ENCODE measurements at regions not wholly inside any gene's neighbourhood (a gene's known extent, or its start where the extent isn't known, plus 50 kb on each side); places are given as distances from the start of the nearest gene placed in this dataset.

DNA sequence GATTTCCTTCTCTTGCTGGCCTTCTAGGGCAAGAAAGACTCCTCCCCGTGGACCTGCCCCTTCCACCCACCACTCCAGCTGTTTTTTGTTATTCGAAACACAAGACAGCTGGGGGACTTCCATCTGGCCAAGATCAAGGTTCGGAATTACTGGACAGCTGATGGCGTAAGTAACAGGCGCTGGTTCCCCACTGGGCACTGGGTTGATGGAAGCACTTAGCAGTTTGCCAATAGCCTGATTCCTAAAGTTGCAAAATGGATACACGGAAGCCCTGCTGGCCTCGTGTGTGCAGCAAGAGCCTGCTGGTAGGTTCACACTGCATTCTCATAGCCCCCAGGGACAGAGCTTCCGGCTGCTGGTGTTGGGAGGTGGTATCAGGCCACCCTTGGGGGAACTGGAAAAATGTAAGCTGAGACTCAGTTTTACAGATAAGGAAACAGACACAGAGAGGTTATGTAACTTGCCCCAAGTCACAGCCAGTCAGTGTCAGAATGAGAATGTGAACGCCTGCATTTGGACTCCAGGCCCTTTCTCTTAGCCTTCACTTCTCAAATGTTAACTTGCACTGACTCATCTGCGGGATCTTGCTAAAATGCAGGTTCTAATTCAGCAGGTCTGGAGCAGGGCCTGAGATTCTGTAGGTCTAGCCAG is 171.7 kb downstream of the KATNIP start:
- TF ChIP-seq ZBTB7A (IDR thresholded peaks at IDR 0.05; ENCODE audit: low read depth): no peak
- TF ChIP-seq EGR1 (IDR thresholded peaks at IDR 0.05): no peak
- no peak for TF ChIP-seq CEBPB (IDR thresholded peaks at IDR 0.05)
- TF ChIP-seq TCF12 (IDR thresholded peaks at IDR 0.05; ENCODE audit: low read depth): no peak
- TF ChIP-seq CREB1 (IDR thresholded peaks at IDR 0.05; ENCODE audit: low read depth): no peak
- no peak for TF ChIP-seq FOXM1 (IDR thresholded peaks at IDR 0.05; ENCODE audit: borderline replicate concordance, low read depth)
- TF ChIP-seq MAX (IDR thresholded peaks at IDR 0.05): no peak
- no peak for TF ChIP-seq NFIC (IDR thresholded peaks at IDR 0.05)
- no peak for TF ChIP-seq RAD21 (IDR thresholded peaks at IDR 0.05; ENCODE audit: low read depth)
- TF ChIP-seq, protein P1, sequence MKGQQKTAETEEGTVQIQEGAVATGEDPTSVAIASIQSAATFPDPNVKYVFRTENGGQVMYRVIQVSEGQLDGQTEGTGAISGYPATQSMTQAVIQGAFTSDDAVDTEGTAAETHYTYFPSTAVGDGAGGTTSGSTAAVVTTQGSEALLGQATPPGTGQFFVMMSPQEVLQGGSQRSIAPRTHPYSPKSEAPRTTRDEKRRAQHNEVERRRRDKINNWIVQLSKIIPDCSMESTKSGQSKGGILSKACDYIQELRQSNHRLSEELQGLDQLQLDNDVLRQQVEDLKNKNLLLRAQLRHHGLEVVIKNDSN (IDR thresholded peaks at IDR 0.05): no peak
- no peak for TF ChIP-seq REST (IDR thresholded peaks at IDR 0.05; ENCODE audit: low read depth)
- no peak for TF ChIP-seq EP300 (IDR thresholded peaks at IDR 0.05; ENCODE audit: borderline replicate concordance)
- TF ChIP-seq YY1 (IDR thresholded peaks at IDR 0.05; ENCODE audit: low read depth): no peak
- TF ChIP-seq TEAD4 (IDR thresholded peaks at IDR 0.05): no peak
- TF ChIP-seq TAF1 (IDR thresholded peaks at IDR 0.05; ENCODE audit: low read depth): no peak

DNA sequence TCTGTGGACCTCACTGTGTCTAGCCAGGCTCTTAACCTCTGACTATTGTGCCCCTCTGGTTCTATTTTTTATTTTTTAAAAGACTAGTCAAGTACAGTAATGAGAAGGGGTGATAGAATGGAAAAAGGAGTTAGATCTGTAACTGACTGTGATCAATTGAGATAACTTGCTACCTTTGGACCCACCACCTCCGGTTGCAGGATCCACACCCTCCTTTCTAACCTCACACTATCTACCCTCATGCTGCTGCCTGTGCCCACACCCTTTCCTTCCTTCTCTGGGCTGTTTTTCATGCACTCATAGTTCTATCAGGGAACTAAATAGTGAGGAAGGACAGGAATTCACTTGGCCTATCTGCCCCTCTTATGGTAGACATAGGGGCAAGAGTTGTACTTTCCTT is 172.3 kb downstream of the KATNIP start:
- TF ChIP-seq RAD21 (IDR thresholded peaks at IDR 0.05; ENCODE audit: low read depth): no peak
- TF ChIP-seq FOXM1 (IDR thresholded peaks at IDR 0.05; ENCODE audit: borderline replicate concordance, low read depth): no peak
- TF ChIP-seq TEAD4 (IDR thresholded peaks at IDR 0.05): no peak
- TF ChIP-seq MAX (IDR thresholded peaks at IDR 0.05): no peak
- no peak for TF ChIP-seq EP300 (IDR thresholded peaks at IDR 0.05; ENCODE audit: borderline replicate concordance)
- no peak for TF ChIP-seq YY1 (IDR thresholded peaks at IDR 0.05; ENCODE audit: low read depth)
- no peak for TF ChIP-seq TCF12 (IDR thresholded peaks at IDR 0.05; ENCODE audit: low read depth)
- no peak for TF ChIP-seq CREB1 (IDR thresholded peaks at IDR 0.05; ENCODE audit: low read depth)
- TF ChIP-seq NFIC (IDR thresholded peaks at IDR 0.05): no peak
- no peak for TF ChIP-seq ZBTB7A (IDR thresholded peaks at IDR 0.05; ENCODE audit: low read depth)
- TF ChIP-seq CEBPB (IDR thresholded peaks at IDR 0.05): no peak
- no peak for TF ChIP-seq TAF1 (IDR thresholded peaks at IDR 0.05; ENCODE audit: low read depth)
- no peak for TF ChIP-seq REST (IDR thresholded peaks at IDR 0.05; ENCODE audit: low read depth)
- no peak for TF ChIP-seq EGR1 (IDR thresholded peaks at IDR 0.05)
- TF ChIP-seq, protein P1 (IDR thresholded peaks at IDR 0.05): no peak

- no peak for TF ChIP-seq CREB1 (IDR thresholded peaks at IDR 0.05; ENCODE audit: low read depth)
- TF ChIP-seq ZBTB7A (IDR thresholded peaks at IDR 0.05; ENCODE audit: low read depth): no peak
- TF ChIP-seq TEAD4 (IDR thresholded peaks at IDR 0.05): no peak
- no peak for TF ChIP-seq EGR1 (IDR thresholded peaks at IDR 0.05)
- no peak for TF ChIP-seq CEBPB (IDR thresholded peaks at IDR 0.05)
- no peak for TF ChIP-seq YY1 (IDR thresholded peaks at IDR 0.05; ENCODE audit: low read depth)
- TF ChIP-seq REST (IDR thresholded peaks at IDR 0.05; ENCODE audit: low read depth): no peak
Observed at GRCh38 chr16:27722892-27723450, 173.0 kb downstream of the KATNIP start.
